ENCODE measurements at regions not wholly inside any gene's neighbourhood (a gene's known extent, or its start where the extent isn't known, plus 50 kb on each side); places are given as distances from the start of the nearest gene placed in this dataset.

DNA sequence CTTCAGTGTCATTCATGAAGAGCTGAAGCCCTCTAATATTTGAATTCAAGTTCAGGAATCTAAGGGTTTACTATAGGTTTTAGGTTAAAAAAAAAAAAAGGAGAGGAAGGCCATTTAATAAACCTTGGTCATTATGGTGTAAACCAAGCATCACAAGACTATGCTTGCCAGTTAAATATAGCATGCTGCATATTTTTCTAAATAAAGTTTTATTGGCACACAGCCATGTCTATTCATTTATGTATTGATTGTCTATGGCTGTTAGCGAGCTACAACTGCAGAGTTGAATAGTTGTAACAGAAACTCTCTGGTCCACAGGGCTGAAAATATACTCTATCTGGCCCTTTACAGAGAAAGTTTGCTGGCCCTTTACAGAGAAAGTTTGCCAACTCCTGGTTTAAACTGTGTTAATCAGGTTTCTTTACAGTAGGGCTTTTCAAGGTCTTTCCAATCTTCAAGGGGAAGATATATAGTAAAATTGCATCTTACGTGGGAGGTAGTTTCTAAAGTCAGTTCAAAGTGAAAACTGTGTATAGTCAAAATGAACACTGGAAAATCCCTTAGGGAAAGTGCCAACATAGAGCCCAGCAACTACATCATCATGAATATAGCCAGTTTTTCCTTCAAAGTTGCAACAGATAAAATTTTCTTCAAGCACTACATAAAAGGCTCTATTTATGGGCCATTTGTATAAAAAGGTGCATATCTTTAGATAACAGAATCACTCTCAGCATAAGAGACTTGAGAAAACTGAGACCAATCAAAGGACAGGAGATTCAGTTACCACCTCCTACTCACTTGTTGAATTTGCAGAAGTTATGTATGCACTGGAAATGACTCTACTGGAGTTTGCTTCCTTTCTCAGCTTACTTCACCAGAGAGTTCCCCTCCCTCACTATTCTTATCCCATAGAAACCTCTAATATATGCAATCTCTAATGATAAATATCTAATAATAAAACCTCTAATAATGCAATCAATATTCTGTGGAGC is 49.7 kb upstream of the FRMD4B start:
- no peak overlapping the region for H3K4me3 ChIP-seq (ENCODE audit: low read length)
- H3K4me1 ChIP-seq (ENCODE audit: control insufficient read depth, insufficient read depth, low read length), result no peaks in the 10 kb centered on the region
- no peak overlapping the region for H3K27ac ChIP-seq (ENCODE audit: low read depth, low read length)
- no peak overlapping the region for H3K9ac ChIP-seq (ENCODE audit: low read length)
- no peaks in the 10 kb centered on the region for H3K27me3 ChIP-seq (ENCODE audit: control insufficient read depth, insufficient read depth, low read length)
- H3K36me3 ChIP-seq (ENCODE audit: control insufficient read depth, insufficient read depth, low read length), result no peaks in the 10 kb centered on the region

All from rectal smooth muscle tissue (tissue), 1 donor.